H1 (cell line): ENCODE measurements at regions not wholly inside any gene's neighbourhood (a gene's known extent, or its start where the extent isn't known, plus 50 kb on each side); places are given as distances from the start of the nearest gene placed in this dataset.

Experiments
- CTCF ChIA-PET: fragments of 300-600 bp; sonication (Branson Sonifier 250); formaldehyde crosslinking; loops from one replicate; lab custom pipeline; 2021; ENCODE audit not compliant: partially characterized antibody; lab: Charles Lee
- POLR2A ChIA-PET: fragments of 300-600 bp; sonication (Branson Sonifier 250); formaldehyde crosslinking; loops from one replicate; lab custom pipeline; 2021; ENCODE audit warnings: inconsistent platforms; ENCODE audit not compliant: partially characterized antibody; lab: Charles Lee
- DNase-seq, 2 experiments: peaks; one replicate each; pipeline versions ENCODE4 v3.0.0 to v3.0.0-alpha.2; 2010 to 2022; ENCODE audit warnings: low spot score in 2 of 2, low read depth in 1 of 2, mixed read lengths in 1 of 2
- FAIRE-seq: peaks from 2 replicates; lab custom pipeline; 2011; peaks lifted over from hg19 to GRCh38; lab: Jason Lieb, UNC
- H2AFZ ChIP-seq: 2 replicates; pipeline ENCODE4 v1.8.1; 2012; ENCODE audit warnings: low read length, inconsistent platforms
- H2AK5ac ChIP-seq: 2 replicates; pipeline ENCODE4 v1.6.1; 2013; ENCODE audit warnings: low read depth, low read length
- H2BK120ac ChIP-seq: replicated peaks from 2 replicates; pipeline ENCODE3; 2013; ENCODE audit warnings: low read depth, low read length, inconsistent platforms
- H2BK12ac ChIP-seq: 2 replicates; pipeline ENCODE4 v1.6.1; 2013; ENCODE audit warnings: low read depth, low read length
- H2BK15ac ChIP-seq: 2 replicates; pipeline ENCODE4 v1.6.1; 2013; ENCODE audit warnings: low read length
- H2BK20ac ChIP-seq: 2 replicates; pipeline ENCODE4 v1.6.1; 2013; ENCODE audit warnings: low read length
- H2BK5ac ChIP-seq: 2 replicates; pipeline ENCODE4 v1.6.1; 2013; ENCODE audit warnings: low read depth, low read length
- H3K14ac ChIP-seq: 2 replicates; pipeline ENCODE4 v1.6.1; 2013; ENCODE audit warnings: inconsistent platforms; ENCODE audit not compliant: insufficient read length
- H3K18ac ChIP-seq: 2 replicates; pipeline ENCODE4 v1.6.1; 2013; ENCODE audit warnings: low read length; ENCODE audit errors: extremely low read depth
- H3K23ac ChIP-seq: 2 replicates; pipeline ENCODE4 v1.6.1; 2013; ENCODE audit warnings: inconsistent platforms; ENCODE audit not compliant: insufficient read length
- H3K23me2 ChIP-seq: 2 replicates; pipeline ENCODE4 v1.6.1; 2013; ENCODE audit warnings: low read depth, low read length
- H3K27ac ChIP-seq: 2 replicates; pipeline ENCODE4 v1.6.1; 2011; ENCODE audit warnings: low read depth, low read length, inconsistent platforms
- H3K27me3 ChIP-seq, 4 experiments: replicated peaks in 1 of 4; 1 replicate in 1 of 4; 2 replicates in 3 of 4; pipeline versions ENCODE4 v1.6.1 to v1.8.1; 2011 to 2013; ENCODE audit warnings: low read length in 3 of 4, mild to moderate bottlenecking in 3 of 4, inconsistent platforms in 2 of 4, mixed read lengths in 2 of 4, moderate library complexity in 1 of 4; ENCODE audit not compliant: control insufficient read depth in 3 of 4, insufficient read depth in 3 of 4; ENCODE audit errors: extremely low read depth in 1 of 4
- H3K36me3 ChIP-seq, 4 experiments: 2 replicates each; pipeline versions ENCODE4 v1.6.1 to v1.8.1; 2011 to 2013; ENCODE audit warnings: mild to moderate bottlenecking in 4 of 4, low read length in 3 of 4, moderate library complexity in 2 of 4, control low read depth in 1 of 4, inconsistent platforms in 1 of 4; ENCODE audit not compliant: insufficient read depth in 4 of 4, control insufficient read depth in 2 of 4
- H3K4ac ChIP-seq: replicated peaks from 2 replicates; pipeline ENCODE3; 2013; ENCODE audit warnings: low read length, low read depth, mixed read lengths, inconsistent platforms; ENCODE audit not compliant: insufficient read length
- H3K4me1 ChIP-seq, 4 experiments: replicated peaks in 1 of 4; 1 replicate in 1 of 4; 2 replicates in 3 of 4; pipeline versions ENCODE4 v1.6.1 to v1.8.1; 2011 to 2013; ENCODE audit warnings: low read length in 3 of 4, inconsistent platforms in 2 of 4, mixed read lengths in 1 of 4; ENCODE audit not compliant: insufficient read depth in 4 of 4, control insufficient read depth in 3 of 4
- H3K4me2 ChIP-seq, 2 experiments: 2 replicates each; pipeline versions ENCODE4 v1.6.1 to v1.8.1; 2011 to 2013; ENCODE audit warnings: low read depth in 2 of 2, low read length in 2 of 2, control low read depth in 1 of 2, inconsistent platforms in 1 of 2, mild to moderate bottlenecking in 1 of 2; ENCODE audit not compliant: insufficient read depth in 1 of 2
- H3K4me3 ChIP-seq, 4 experiments: fragments of 200-600, 300-600 bp in 1 of 4; sonication (generic), shearing (Covaris generic), sonication (Bioruptor Twin) in 1 of 4; 2 replicates each; pipeline versions ENCODE4 v1.5.1 to v1.8.1; 2011 to 2016; ENCODE audit warnings: low read length in 4 of 4, low read depth in 3 of 4, control low read depth in 2 of 4, inconsistent platforms in 2 of 4, mild to moderate bottlenecking in 2 of 4, mixed read lengths in 1 of 4, moderate library complexity in 1 of 4; ENCODE audit not compliant: insufficient read depth in 2 of 4; ENCODE audit errors: extremely low read depth in 1 of 4
- H3K56ac ChIP-seq: replicated peaks from 2 replicates; pipeline ENCODE3; 2013; ENCODE audit warnings: low read depth, mild to moderate bottlenecking, mixed read lengths, low read length, inconsistent platforms; ENCODE audit not compliant: insufficient read length
- H3K79me1 ChIP-seq: 2 replicates; pipeline ENCODE4 v1.6.1; 2013; ENCODE audit warnings: low read depth, low read length, control low read depth
- H3K79me2 ChIP-seq, 2 experiments: 2 replicates each; pipeline versions ENCODE4 v1.6.1 to v1.8.1; 2012 to 2013; ENCODE audit warnings: low read length in 2 of 2, mild to moderate bottlenecking in 2 of 2, inconsistent platforms in 1 of 2; ENCODE audit not compliant: insufficient read depth in 2 of 2, control insufficient read depth in 1 of 2
- H3K9ac ChIP-seq, 4 experiments: replicated peaks in 1 of 4; 1 replicate in 1 of 4; 2 replicates in 3 of 4; pipeline versions ENCODE4 v1.6.1 to v1.8.1; 2011 to 2013; ENCODE audit warnings: low read depth in 3 of 4, low read length in 3 of 4, control low read depth in 2 of 4, mild to moderate bottlenecking in 2 of 4, moderate library complexity in 2 of 4, inconsistent platforms in 1 of 4; ENCODE audit errors: extremely low read depth in 1 of 4
- H3K9me3 ChIP-seq, 2 experiments: 2 replicates each; pipeline versions ENCODE4 v1.6.1 to v1.8.1; 2012 to 2013; ENCODE audit warnings: mild to moderate bottlenecking in 2 of 2, moderate library complexity in 2 of 2, control low read depth in 1 of 2, inconsistent platforms in 1 of 2, low read depth in 1 of 2, low read length in 1 of 2, mixed read lengths in 1 of 2; ENCODE audit not compliant: insufficient read depth in 2 of 2
- H4K20me1 ChIP-seq, 2 experiments: replicated peaks in 1 of 2; 2 replicates each; pipeline versions ENCODE3 to v1.8.1; 2011 to 2013; ENCODE audit warnings: inconsistent platforms in 2 of 2, low read length in 2 of 2, mild to moderate bottlenecking in 1 of 2; ENCODE audit not compliant: insufficient read depth in 2 of 2, control insufficient read depth in 1 of 2
- H4K5ac ChIP-seq: 2 replicates; pipeline ENCODE4 v1.6.1; 2013; ENCODE audit warnings: low read length, low read depth, mixed read lengths, inconsistent platforms; ENCODE audit not compliant: insufficient read length
- H4K8ac ChIP-seq: 2 replicates; pipeline ENCODE4 v1.8.0; 2013; ENCODE audit warnings: mild to moderate bottlenecking, moderate library complexity, low read length, inconsistent platforms; ENCODE audit not compliant: insufficient read depth; ENCODE audit errors: extremely low read depth
- H4K91ac ChIP-seq: replicated peaks from 2 replicates; pipeline ENCODE3; 2013; ENCODE audit warnings: low read length, mixed read lengths, inconsistent platforms; ENCODE audit not compliant: insufficient read length
- BACH1 ChIP-seq: IDR thresholded peaks from 2 replicates; pipeline ENCODE4 v1.6.1; 2012; ENCODE audit warnings: low read length, improper control_type of control experiment
- BCL11A ChIP-seq, 2 experiments: IDR thresholded peaks; one replicate each; pipeline ENCODE4 v1.6.1; 2011; ENCODE audit warnings: low read depth in 2 of 2, low read length in 2 of 2, mild to moderate bottlenecking in 2 of 2
- BRCA1 ChIP-seq: IDR thresholded peaks from 2 replicates; pipeline ENCODE4 v1.6.1; 2012; ENCODE audit warnings: low read depth, low read length, improper control_type of control experiment
- CBX8 ChIP-seq: fragments of 300-800, 300-1000 bp; sonication (generic); IDR thresholded peaks from 2 replicates; pipeline ENCODE4 v1.7.1; 2016; ENCODE audit warnings: low read depth, low read length, borderline replicate concordance
- CEBPB ChIP-seq: IDR thresholded peaks from 2 replicates; pipeline ENCODE4 v1.6.1; 2012; ENCODE audit warnings: low read depth, low read length
- CHD1 ChIP-seq: IDR thresholded peaks from 2 replicates; pipeline ENCODE4 v1.6.1; 2012; ENCODE audit warnings: low read depth, low read length, improper control_type of control experiment
- EGR1 ChIP-seq: IDR thresholded peaks from 2 replicates; pipeline ENCODE4 v1.6.1; 2011; ENCODE audit warnings: low read depth, low read length, borderline replicate concordance
- JUND ChIP-seq: IDR thresholded peaks from 2 replicates; pipeline ENCODE4 v1.6.1; 2011; ENCODE audit warnings: mild to moderate bottlenecking, improper control_type of control experiment, low read length
- KDM4A ChIP-seq: IDR thresholded peaks from one replicate; pipeline ENCODE4 v1.7.1; 2012; ENCODE audit warnings: low read depth, mild to moderate bottlenecking, moderate library complexity, low read length, inconsistent platforms; ENCODE audit not compliant: severe bottlenecking
- PHF8 ChIP-seq: fragments of 200-600 bp; sonication (generic); conservative IDR thresholded peaks from 2 replicates; pipeline ENCODE4 v1.7.1; 2012; ENCODE audit warnings: low read depth, mild to moderate bottlenecking, inconsistent platforms, low read length, moderate library complexity
- POLR2AphosphoS5 ChIP-seq: IDR thresholded peaks from 2 replicates; pipeline ENCODE4 v1.6.1; 2011; ENCODE audit warnings: low read depth, low read length
- TAF7 ChIP-seq: optimal IDR thresholded peaks from 2 replicates; pipeline ENCODE3; 2011; ENCODE audit warnings: low read depth, mild to moderate bottlenecking, inconsistent platforms, low read length, moderate library complexity, borderline replicate concordance
- TBP ChIP-seq: IDR thresholded peaks from 2 replicates; pipeline ENCODE4 v1.6.1; 2011; ENCODE audit warnings: low read depth, low read length, improper control_type of control experiment
- TEAD4 ChIP-seq: IDR thresholded peaks from 2 replicates; pipeline ENCODE4 v1.6.1; 2012; ENCODE audit warnings: low read depth, low read length, inconsistent platforms, mixed read lengths
- ZNF274 ChIP-seq: IDR thresholded peaks from 2 replicates; pipeline ENCODE4 v1.7.0; 2012; ENCODE audit warnings: low read length, borderline replicate concordance; ENCODE audit errors: extremely low read depth
- WGBS, 2 experiments: shearing (Covaris generic) in 1 of 2; methylation state at CpG; one replicate each; pipeline versions ENCODE4 v1.1.6 to v1.1.7; 2013 to 2015; ENCODE audit warnings: low lambda C conversion rate in 2 of 2, mixed read lengths in 2 of 2, inconsistent platforms in 1 of 2, low coverage in 1 of 2, missing lambda C conversion rate in 1 of 2; ENCODE audit not compliant: insufficient replicate concordance in 2 of 2, insufficient coverage in 1 of 2, insufficient read length in 1 of 2; ENCODE audit errors: extremely low coverage in 1 of 2, missing lambda C conversion rate in 1 of 2; 5-methylcytosine and 5-hydroxymethylcytosine counted together
- TF ChIP-seq, protein P1 (sequence below): IDR thresholded peaks from 2 replicates; pipeline ENCODE4 v1.6.1; 2012; ENCODE audit warnings: inconsistent platforms

DNA sequence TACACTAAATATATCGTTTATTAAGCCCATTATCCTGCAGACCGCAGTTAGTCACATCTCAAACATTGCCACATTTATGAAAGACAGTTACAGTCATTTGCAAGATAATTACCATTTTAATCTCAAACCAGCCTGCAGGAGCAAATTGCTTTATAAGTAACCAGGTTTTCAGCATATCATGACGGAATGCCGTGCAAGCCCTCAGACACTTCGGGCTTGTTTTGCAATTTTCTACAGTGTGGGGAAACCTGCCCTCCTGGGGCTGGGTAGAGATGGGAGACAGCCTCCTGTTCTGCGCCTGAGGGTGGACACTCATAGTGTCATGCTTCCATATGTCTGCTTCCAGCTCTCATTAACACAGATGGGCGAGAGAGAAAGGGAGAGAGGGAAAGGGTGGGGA lies 563.9 kb downstream of the NPHP4 start:
- CTCF ChIA-PET: interaction anchor here (0.6 to 1.2 kb wide), 3 partner anchors 12 to 25 kb away, joined by 3 to 4 read pairs (median 3); no protein-coding TSS in a partner anchor
- no peaks in the 10 kb centered on the region for H3K36me3 ChIP-seq
- no peaks in the 10 kb centered on the region for H4K20me1 ChIP-seq
- H3K4me3 ChIP-seq: no peak overlapping the region
- no peak overlapping the region for H3K9ac ChIP-seq
- no peaks in the 10 kb centered on the region for H3K79me1 ChIP-seq
- H3K27ac ChIP-seq: no peak overlapping the region
- H2BK5ac ChIP-seq: no peak overlapping the region
- H3K9me3 ChIP-seq: no peaks in the 10 kb centered on the region
- POLR2A ChIA-PET: no interaction called here
- H3K4ac ChIP-seq: no peak overlapping the region
- H3K79me2 ChIP-seq: no peaks in the 10 kb centered on the region
- H2BK20ac ChIP-seq: no peak overlapping the region
- no peak overlapping the region for H3K14ac ChIP-seq
- no peak overlapping the region for H2AK5ac ChIP-seq
- no peak overlapping the region for H3K56ac ChIP-seq
- H3K23ac ChIP-seq: no peak overlapping the region
- no peak overlapping the region for H3K18ac ChIP-seq
- H2BK12ac ChIP-seq: no peak overlapping the region
- no peak overlapping the region for H3K4me2 ChIP-seq
- no peak overlapping the region for H4K8ac ChIP-seq
- H4K91ac ChIP-seq: no peak overlapping the region
- no peak overlapping the region for H2AFZ ChIP-seq
- no peak overlapping the region for H2BK15ac ChIP-seq
- H3K4me1 ChIP-seq: peaks cover 10 to 28% (median 17%) of the 10 kb centered on the region in 4 experiments
- peaks cover 0 to 3% (median 0%) of the 10 kb centered on the region in 4 experiments; a peak in 3 of 7 replicates for H3K27me3 ChIP-seq
- DNase-seq (no peak), FAIRE-seq (no peak)
- WGBS, 2 experiments: 86% methylated on average over 7 of the region's 7 CpGs; no CpG with 5 or more reads in 1 of the 2 experiments
- H2BK120ac ChIP-seq: no peak overlapping the region
- no peak overlapping the region for H4K5ac ChIP-seq
- no peaks in the 10 kb centered on the region; the same call in 1 of the 2 replicates for H3K23me2 ChIP-seq
- no peak for TF ChIP-seq CHD1
- no peak for TF ChIP-seq TAF7
- TF ChIP-seq TBP: no peak
- no peak for TF ChIP-seq PHF8
- TF ChIP-seq JUND: no peak
- TF ChIP-seq KDM4A: no peak
- no peak for TF ChIP-seq ZNF274
- TF ChIP-seq TEAD4: no peak
- TF ChIP-seq BRCA1: no peak
- no peak for TF ChIP-seq EGR1
- no peak for TF ChIP-seq BCL11A (IDR thresholded peaks at IDR 0.05; ENCODE audit: low read depth in 2 of 2, low read length in 2 of 2)
- TF ChIP-seq CBX8: no peak
- TF ChIP-seq CEBPB: no peak
- TF ChIP-seq, protein P1, sequence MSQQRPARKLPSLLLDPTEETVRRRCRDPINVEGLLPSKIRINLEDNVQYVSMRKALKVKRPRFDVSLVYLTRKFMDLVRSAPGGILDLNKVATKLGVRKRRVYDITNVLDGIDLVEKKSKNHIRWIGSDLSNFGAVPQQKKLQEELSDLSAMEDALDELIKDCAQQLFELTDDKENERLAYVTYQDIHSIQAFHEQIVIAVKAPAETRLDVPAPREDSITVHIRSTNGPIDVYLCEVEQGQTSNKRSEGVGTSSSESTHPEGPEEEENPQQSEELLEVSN: no peak
- no peak for TF ChIP-seq BACH1
- TF ChIP-seq POLR2AphosphoS5: no peak
